GM20000 (cell line): ENCODE measurements at regions not wholly inside any gene's neighbourhood (a gene's known extent, or its start where the extent isn't known, plus 50 kb on each side); places are given as distances from the start of the nearest gene placed in this dataset.

Source experiments
- DNase-seq: peaks from one replicate; pipeline ENCODE4 v3.0.0; 2012; ENCODE audit warnings: low spot score
- CTCF ChIP-seq: IDR thresholded peaks from 2 replicates; pipeline ENCODE4 v1.5.1; 2012; ENCODE audit warnings: mild to moderate bottlenecking, control low read depth; ENCODE audit errors: extremely low read depth, missing control alignments

- no peak for DNase-seq
Measured at GRCh38 chr3:28933337-28933736, 347.5 kb upstream of the RBMS3 start.

GRCh38 chr3:28934126-28934813, 346.6 kb upstream of the RBMS3 start:
- no peak for DNase-seq
- TF ChIP-seq CTCF, result no peak

More at GRCh38 chr3:28933337-28933736, 347.5 kb upstream of the RBMS3 start:
- TF ChIP-seq CTCF, result no peak

GRCh38 chr3:28935146-28935545, 345.7 kb upstream of the RBMS3 start:
- TF ChIP-seq CTCF, result no peak
- no peak for DNase-seq

GRCh38 chr3:28936154-28936553, 344.7 kb upstream of the RBMS3 start:
- DNase-seq, result no peak
- TF ChIP-seq CTCF, result no peak

GRCh38 chr3:28940530-28940929, 340.3 kb upstream of the RBMS3 start:
- DNase-seq, result peak; percentile 19
- TF ChIP-seq CTCF, result no peak

- no peak for DNase-seq
- TF ChIP-seq CTCF, result no peak
Measured at GRCh38 chr3:28940994-28941393, 339.9 kb upstream of the RBMS3 start.

- TF ChIP-seq CTCF, result no peak
- no peak for DNase-seq
Measured at GRCh38 chr3:28947061-28947460, 333.8 kb upstream of the RBMS3 start.
